ENCODE measurements at regions not wholly inside any gene's neighbourhood (a gene's known extent, or its start where the extent isn't known, plus 50 kb on each side); places are given as distances from the start of the nearest gene placed in this dataset.

- H3K27ac ChIP-seq (ENCODE audit: low read depth, low read length), result no peak overlapping the region
- intact Hi-C loops (cut with micrococcal nuclease), result no loop called here
- H3K9ac ChIP-seq (ENCODE audit: low read length), result no peak overlapping the region
- POLR2A ChIA-PET, result no interaction called here
- no peaks in the 10 kb centered on the region for H3K79me2 ChIP-seq (ENCODE audit: insufficient read depth, low read length)
- H3K27me3 ChIP-seq (ENCODE audit: insufficient read depth, low read length), result no peaks in the 10 kb centered on the region
- no TSS peak for BruUV-seq (replicated peaks)
- CTCF ChIA-PET, result no interaction called here
- no peaks in the 10 kb centered on the region for H3K9me3 ChIP-seq (ENCODE audit: control insufficient read depth in 1 of 2, insufficient read depth in 1 of 2, low read depth in 1 of 2, low read length in 2 of 2)
- DNase-seq (ENCODE audit: low read depth, low spot score) (no peak), ATAC-seq (no peak)
- H4K20me1 ChIP-seq (ENCODE audit: insufficient read depth), result no peaks in the 10 kb centered on the region
- H3K36me3 ChIP-seq (ENCODE audit: control insufficient read depth in 1 of 2, insufficient read depth in 2 of 2, low read length in 2 of 2), result no peaks in the 10 kb centered on the region
- H3K4me3 ChIP-seq (replicated peaks in 1 of 2; ENCODE audit: low read depth in 1 of 2, low read length in 2 of 2), result no peak overlapping the region
- RAD21 ChIA-PET (ENCODE audit: low non-redundant PET in 1 of 2, low total read pairs in 2 of 2, uncharacterized antibody in 2 of 2, unreplicated experiment in 2 of 2), result no interaction called here
- H2AFZ ChIP-seq (ENCODE audit: low read depth, low read length, poor library complexity, severe bottlenecking), result no peak overlapping the region
- H3K9me2 ChIP-seq (ENCODE audit: insufficient read depth), result no peaks in the 10 kb centered on the region
- no peak overlapping the region for H3K4me2 ChIP-seq (ENCODE audit: low read length)
- no peaks in the 10 kb centered on the region for H3K4me1 ChIP-seq (ENCODE audit: control insufficient read depth in 1 of 2, insufficient read depth in 2 of 2, low read length in 2 of 2)
- TF ChIP-seq FOSL1 (IDR thresholded peaks at IDR 0.05; ENCODE audit: low read depth) (no peak), TCF7L2 (IDR thresholded peaks at IDR 0.05; ENCODE audit: borderline replicate concordance, extremely low read depth, insufficient read depth, insufficient read length) (no peak), CTCF (IDR thresholded peaks at IDR 0.05 in 2 of 3, conservative IDR thresholded peaks at IDR 0.05 in 1 of 3; ENCODE audit: borderline replicate concordance in 1 of 3, insufficient read depth in 1 of 3, low read depth in 2 of 3, low read length in 2 of 3) (no peak), ATF3 (IDR thresholded peaks at IDR 0.05) (no peak), POLR2AphosphoS5 (IDR thresholded peaks at IDR 0.05; ENCODE audit: low read depth, low read length) (no peak), ZNF274 (IDR thresholded peaks at IDR 0.05; ENCODE audit: low read depth, low read length) (no peak), MAX (IDR thresholded peaks at IDR 0.05) (no peak), CEBPB (IDR thresholded peaks at IDR 0.05; ENCODE audit: low read depth) (no peak), SIN3A (IDR thresholded peaks at IDR 0.05; ENCODE audit: low read depth) (no peak), ZFX (IDR thresholded peaks at IDR 0.05) (no peak), ZBTB33 (IDR thresholded peaks at IDR 0.05; ENCODE audit: extremely low read depth, insufficient replicate concordance, low read length) (no peak), EGR1 (IDR thresholded peaks at IDR 0.05; ENCODE audit: low read depth) (no peak)
Measured at GRCh38 chrX:21153033-21153432, 221.2 kb upstream of the CNKSR2 start.
